ENCODE measurements at regions not wholly inside any gene's neighbourhood (a gene's known extent, or its start where the extent isn't known, plus 50 kb on each side); places are given as distances from the start of the nearest gene placed in this dataset.
"Not testable (repeated sequence)": the region's sequence is repeated elsewhere in the genome, so short reads cannot be mapped to it uniquely, and the experiment has no call there.

GRCh38 chr6:140782941-140783340, 1349.8 kb upstream of the GJE1 start:
- no peak for DNase-seq

DNA sequence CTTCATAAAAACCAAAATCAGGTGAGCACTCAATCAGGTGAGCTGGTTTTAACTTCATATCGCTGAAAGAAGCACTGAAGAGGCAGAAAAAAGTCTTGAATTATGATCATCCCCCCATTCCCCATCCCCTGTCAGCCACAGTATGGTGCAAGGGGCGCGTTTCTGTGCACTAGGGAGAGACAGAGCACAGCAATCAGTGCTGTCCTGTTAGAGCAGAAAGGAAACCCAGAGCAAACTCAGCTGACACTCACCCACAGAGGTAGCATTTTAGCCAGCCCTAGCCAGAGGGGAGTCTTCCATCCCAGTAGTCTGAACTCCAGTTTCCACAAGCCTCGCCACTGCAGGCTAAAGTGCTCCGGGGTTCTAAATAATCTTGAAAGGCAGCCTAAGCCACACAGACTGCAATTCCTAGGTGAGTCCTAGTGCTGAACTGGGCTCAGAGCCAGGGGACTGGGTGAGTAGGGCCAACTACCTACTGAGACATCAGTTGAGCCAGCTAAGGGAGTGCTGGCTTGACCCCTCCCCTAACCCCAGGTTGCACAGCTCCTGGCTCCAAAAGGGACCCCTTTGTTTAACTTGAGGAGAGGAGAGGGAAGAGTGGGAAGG, 1352.6 kb upstream of the GJE1 start:
- no peak for DNase-seq

DNA sequence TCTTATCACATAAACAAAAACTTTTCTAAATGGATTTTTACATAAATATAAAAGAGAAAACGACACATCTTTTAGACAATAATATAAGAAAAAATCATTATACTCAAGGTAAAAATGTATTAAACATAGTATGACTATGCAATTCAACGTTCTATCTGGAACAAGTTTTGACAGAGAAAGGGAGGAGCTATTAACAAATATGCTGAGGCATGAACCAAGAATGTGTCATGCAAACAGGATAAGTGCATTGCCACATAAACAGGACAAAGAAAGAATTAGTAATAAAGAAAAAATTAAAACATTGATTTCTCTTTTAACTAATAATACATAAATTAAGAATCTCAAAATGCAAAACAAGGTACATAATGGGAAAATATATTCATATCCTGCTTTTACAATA, 1353.4 kb upstream of the GJE1 start:
- DNase-seq = no peak

- no peak for DNase-seq
Measured at GRCh38 chr6:140777780-140778179, 1354.9 kb upstream of the GJE1 start.

DNA sequence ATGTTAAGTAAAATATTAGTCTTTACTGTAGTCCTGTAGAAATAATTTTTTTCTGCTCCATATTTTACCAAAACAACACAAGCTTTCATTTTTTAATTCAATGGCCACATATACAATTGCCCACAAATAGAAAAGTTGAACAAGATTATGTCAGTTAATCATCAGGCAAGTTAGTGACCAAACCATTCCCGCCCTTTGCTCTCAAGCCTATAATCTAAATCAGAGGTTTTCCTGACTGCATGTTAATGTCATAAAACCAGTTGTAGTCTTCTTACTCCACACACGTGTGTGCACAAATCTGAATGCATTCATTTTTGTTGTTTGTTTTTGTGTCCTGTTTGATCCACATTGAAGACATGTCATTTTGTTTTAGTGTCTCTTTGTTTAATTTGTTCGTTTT, 1357.7 kb upstream of the GJE1 start:
- no peak for DNase-seq

GRCh38 chr6:140774080-140774505, 1358.6 kb upstream of the GJE1 start:
- DNase-seq = no peak

- no peak for DNase-seq
Measured at GRCh38 chr6:140773276-140773675, 1359.4 kb upstream of the GJE1 start.

DNA sequence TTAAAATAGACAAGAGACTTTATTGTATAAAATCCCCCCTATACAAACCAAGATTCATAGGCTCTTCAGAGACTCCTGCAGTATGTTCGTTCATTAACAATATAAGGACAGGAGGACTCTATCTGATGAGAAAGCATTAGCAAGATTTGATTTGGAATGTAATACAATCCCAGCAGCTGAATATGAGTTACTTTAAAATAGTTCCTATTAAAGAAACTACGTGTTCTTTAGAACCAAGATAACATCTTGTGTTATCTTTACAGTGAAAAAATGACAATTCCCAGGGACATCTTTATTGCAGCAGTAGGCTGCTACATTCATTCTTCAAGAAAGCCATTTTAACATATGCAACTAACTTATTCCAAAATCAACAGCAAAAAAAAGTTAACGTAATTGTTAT, 1360.1 kb upstream of the GJE1 start:
- DNase-seq = no peak

- DNase-seq = no peak
Measured at GRCh38 chr6:140768133-140768532, 1364.6 kb upstream of the GJE1 start.

- no peak for DNase-seq
Measured at GRCh38 chr6:140766999-140767398, 1365.7 kb upstream of the GJE1 start.

GRCh38 chr6:140758169-140758877, 1374.4 kb upstream of the GJE1 start:
- no peak for DNase-seq

- DNase-seq = no peak
Measured at GRCh38 chr6:140752234-140752633, 1377.8 kb upstream of the CITED2 start.

DNA sequence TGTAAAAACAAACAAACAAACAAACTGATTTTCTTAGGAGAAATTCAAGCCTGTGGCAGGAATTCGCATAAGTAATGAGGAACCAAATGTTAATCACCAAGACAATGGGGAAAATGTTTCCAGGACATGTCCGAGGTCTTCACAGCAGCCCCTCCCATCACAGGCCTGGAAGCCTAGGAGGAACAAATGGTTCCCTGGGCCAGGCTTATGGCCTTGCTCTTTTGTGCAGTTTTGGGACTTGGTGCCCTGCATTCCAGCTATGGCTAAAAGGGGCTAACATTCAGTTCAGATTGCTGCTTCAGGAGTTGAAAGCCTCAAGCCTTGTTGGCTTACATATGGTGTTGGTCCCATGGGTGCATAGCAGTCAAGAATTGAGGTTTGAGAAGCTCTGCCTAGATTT, 1372.7 kb upstream of the CITED2 start:
- no peak for DNase-seq

DNA sequence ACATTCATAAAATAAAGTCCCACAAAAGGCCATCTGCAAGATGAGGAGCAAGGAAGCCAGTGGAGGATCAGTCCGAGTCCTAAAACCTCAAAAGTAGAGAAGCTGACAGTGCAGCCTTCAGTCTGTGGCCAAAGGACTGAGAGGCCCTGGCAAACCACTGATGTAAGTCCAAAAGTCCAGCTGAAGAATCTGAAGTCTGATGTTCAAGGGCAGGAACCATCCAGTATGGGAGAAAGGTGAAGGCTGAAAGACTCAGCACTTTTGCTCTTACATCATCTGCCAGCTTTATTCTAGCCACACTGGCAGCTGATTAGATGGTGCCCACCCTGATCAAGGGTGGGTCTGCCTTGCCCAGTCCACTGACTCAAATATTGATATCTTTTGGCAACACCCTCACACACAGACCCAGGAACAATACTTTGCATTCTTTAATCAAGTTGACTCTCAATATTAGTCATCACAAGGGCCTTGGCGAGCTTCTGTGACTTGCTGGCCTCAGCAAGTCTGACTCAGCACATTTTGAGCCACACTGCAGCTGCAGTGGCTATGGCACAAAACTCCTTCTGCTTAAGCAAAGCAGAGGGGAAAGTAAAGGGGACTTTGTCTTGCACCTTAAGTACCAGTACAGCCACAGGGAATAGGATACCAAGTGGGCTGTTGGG, 1370.3 kb upstream of the CITED2 start:
- DNase-seq = no peak

DNA sequence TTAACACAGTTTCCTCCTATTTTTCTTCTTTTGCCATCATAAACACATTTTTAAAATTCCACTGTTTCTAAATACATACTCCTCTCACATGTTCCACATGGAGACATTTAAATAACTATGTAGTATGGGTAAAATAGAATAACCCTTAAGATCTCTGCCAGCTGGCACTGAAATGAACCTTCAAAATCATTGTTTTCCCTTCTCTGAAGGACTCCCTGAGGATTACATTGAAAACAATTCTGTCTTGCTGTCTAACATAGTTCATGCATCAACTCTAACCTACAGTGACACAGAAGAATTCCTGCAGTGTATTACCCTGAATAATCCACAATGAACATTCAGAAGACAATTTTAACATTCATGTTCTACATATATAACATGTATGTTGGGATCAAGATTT, 1361.8 kb upstream of the CITED2 start:
- no peak for DNase-seq

GRCh38 chr6:140732991-140733390, 1358.5 kb upstream of the CITED2 start:
- no peak for DNase-seq

DNA sequence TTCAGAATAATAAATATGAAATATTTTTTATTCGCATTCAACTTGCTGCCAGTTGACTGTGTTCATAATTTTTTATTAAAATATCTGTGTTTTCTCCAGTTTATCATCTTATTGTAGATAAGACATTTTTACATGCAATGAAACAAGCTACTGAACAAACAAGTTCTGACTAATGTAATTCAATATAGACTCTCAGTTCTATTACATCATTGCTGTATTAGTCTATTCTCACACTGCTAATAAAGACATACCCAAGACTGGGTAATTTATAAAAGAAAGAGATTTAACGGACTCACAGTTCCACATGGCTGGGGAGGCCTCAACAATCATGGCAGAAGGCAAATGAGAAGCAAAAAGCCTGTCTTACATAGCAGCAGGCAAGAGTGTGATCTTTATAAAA, 1357.7 kb upstream of the CITED2 start:
- no peak for DNase-seq

- DNase-seq = no peak
Measured at GRCh38 chr6:140731741-140732140, 1357.3 kb upstream of the CITED2 start.

GRCh38 chr6:140729521-140729920, 1355.1 kb upstream of the CITED2 start:
- no peak for DNase-seq

DNA sequence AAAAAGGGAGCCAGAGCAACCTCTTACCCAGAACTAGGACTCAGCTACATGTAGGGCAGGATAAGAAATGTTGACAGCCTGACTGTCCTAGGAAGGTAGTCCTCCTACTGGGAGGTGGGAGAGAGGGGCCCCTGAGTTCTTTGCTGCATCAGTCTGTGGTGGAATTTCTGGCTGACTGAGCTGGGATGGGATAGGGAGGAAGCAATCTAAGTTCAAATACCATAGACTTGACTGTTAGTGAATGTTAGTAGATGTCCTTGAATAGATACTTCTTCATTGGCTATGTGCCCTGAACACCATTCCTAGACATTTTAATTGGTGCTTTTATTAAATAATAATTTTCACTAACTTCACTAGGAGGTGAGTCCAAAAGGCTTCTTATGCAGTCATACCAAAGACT, 1343.6 kb upstream of the CITED2 start:
- DNase-seq = no peak

- DNase-seq = no peak
Measured at GRCh38 chr6:140713495-140713894, 1339.0 kb upstream of the CITED2 start.

DNA sequence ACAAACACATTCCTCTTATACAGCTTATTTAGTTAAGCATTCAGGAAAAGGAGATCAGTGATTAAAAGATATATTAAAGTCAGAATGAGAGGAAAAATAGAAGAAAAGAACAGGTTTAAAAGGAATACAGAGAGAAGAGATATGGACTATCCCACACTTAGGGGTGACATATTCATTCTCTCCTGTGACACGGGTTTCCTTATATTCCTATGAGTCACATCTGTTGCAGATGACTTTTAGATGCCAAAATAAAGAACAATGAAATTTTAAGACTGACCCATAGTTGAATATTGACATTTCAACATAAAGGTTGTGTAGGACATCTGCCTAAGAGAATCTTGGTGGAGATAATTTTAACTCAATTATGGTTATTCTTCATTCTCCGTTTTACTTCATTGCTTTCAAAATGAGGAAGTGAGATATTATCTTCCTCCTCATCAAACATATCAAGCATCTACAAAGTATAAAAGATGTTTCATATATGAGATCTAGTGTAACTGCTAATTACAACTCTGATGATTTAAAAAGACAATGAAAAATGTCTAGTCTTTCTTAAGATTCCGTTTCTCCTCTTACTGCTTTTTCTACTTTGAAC, 1336.7 kb upstream of the CITED2 start:
- no peak for DNase-seq

GRCh38 chr6:140708441-140708840, 1334.0 kb upstream of the CITED2 start:
- DNase-seq = no peak

DNA sequence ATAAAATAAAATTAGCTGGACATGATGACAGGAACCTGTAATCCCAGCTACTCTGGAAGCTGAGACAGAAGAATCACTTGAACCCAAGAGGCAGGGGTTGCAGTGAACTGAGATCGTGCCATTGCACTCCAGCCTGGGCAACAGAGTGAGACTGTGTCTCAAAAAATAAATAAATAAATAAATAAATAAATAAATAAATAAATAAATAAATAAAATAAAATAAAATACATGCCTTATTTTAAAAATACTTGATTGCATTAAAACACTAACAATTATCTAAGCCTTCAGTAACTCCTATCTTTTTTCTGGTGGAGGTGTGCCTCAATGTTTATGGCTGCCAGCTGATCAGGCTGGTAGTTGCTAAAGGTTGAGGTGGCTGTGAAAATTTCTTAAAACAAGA, 1329.6 kb upstream of the CITED2 start:
- not testable (repeated sequence) for DNase-seq

Measured in NCI-H526 (cell line).